B cell (primary cell): ENCODE measurements at regions not wholly inside any gene's neighbourhood (a gene's known extent, or its start where the extent isn't known, plus 50 kb on each side); places are given as distances from the start of the nearest gene placed in this dataset. TPM values are rescaled to one million over a fixed set of nuclear protein-coding genes. Genes with fewer than 3 reads are reported as not detected.

Experiments
- ATAC-seq: fragments of 200-7000 bp; cut with Tn5 transposase; one replicate; pipeline ENCODE4 v1.10.0; 2021; ENCODE audit warnings: low read depth, mild to moderate bottlenecking, moderate number of reproducible peaks, moderate library complexity
- CTCF ChIA-PET: fragments of 350-600 bp; sonication (Branson Sonifier 250); formaldehyde crosslinking; loops from one replicate; lab custom pipeline; 2021; ENCODE audit warnings: antibody characterized with exemption, inconsistent platforms; lab: Charles Lee
- POLR2A ChIA-PET: fragments of 350-600 bp; sonication (Branson Sonifier 250); formaldehyde crosslinking; loops from one replicate; lab custom pipeline; 2021; ENCODE audit warnings: antibody characterized with exemption; lab: Charles Lee
- DNase-seq: peaks from one replicate; pipeline ENCODE4 v3.0.0; 2013
- H2AFZ ChIP-seq: 2 replicates; pipeline ENCODE4 v1.6.1; 2012; ENCODE audit warnings: mild to moderate bottlenecking, low read depth, low read length; ENCODE audit not compliant: insufficient read depth, poor library complexity, severe bottlenecking
- H3K27ac ChIP-seq, 2 donors: 1 replicate in 1 of 2; 2 replicates in 1 of 2; pipeline ENCODE4 v1.5.1; 2012 to 2013; ENCODE audit warnings: low read length in 2 of 2, mild to moderate bottlenecking in 2 of 2, moderate library complexity in 1 of 2
- H3K27me3 ChIP-seq, 4 experiments: fragments of 200-600 bp in 1 of 4; sonication (generic) in 1 of 4; replicated peaks in 1 of 4; 1 replicate in 2 of 4; 2 replicates in 2 of 4; pipeline versions ENCODE4 v1.6.1 to v1.7.0; 2013 to 2016; ENCODE audit warnings: low read length in 3 of 4, mild to moderate bottlenecking in 2 of 4, mixed read lengths in 1 of 4, moderate library complexity in 1 of 4; ENCODE audit not compliant: insufficient read depth in 4 of 4, control insufficient read depth in 3 of 4; ENCODE audit errors: control extremely low read depth in 1 of 4
- H3K36me3 ChIP-seq, 2 experiments: replicated peaks in 1 of 2; 1 replicate in 1 of 2; 2 replicates in 1 of 2; pipeline versions ENCODE4 v1.6.1 to v1.7.1; 2013; ENCODE audit warnings: low read length in 1 of 2; ENCODE audit not compliant: insufficient read depth in 2 of 2, control insufficient read depth in 1 of 2; ENCODE audit errors: control extremely low read depth in 1 of 2, extremely low read depth in 1 of 2
- H3K4me1 ChIP-seq, 2 donors: fragments of 200-600 bp in 1 of 2; sonication (generic) in 1 of 2; 1 replicate in 1 of 2; 2 replicates in 1 of 2; pipeline versions ENCODE4 v1.5.1 to v1.6.1; 2013 to 2017; ENCODE audit warnings: low read length in 2 of 2; ENCODE audit not compliant: control insufficient read depth in 2 of 2, insufficient read depth in 2 of 2
- H3K4me2 ChIP-seq: replicated peaks from 2 replicates; pipeline ENCODE3; 2012; ENCODE audit warnings: mild to moderate bottlenecking, low read depth, low read length; ENCODE audit not compliant: poor library complexity, severe bottlenecking
- H3K4me3 ChIP-seq, 5 experiments: fragments of 200-600 bp in 1 of 5; sonication (generic) in 1 of 5; 1 replicate in 3 of 5; 2 replicates in 2 of 5; pipeline versions ENCODE4 v1.5.1 to v1.7.0; 2011 to 2016; ENCODE audit warnings: low read length in 4 of 5, mild to moderate bottlenecking in 4 of 5, low read depth in 2 of 5, control low read depth in 1 of 5, moderate library complexity in 1 of 5; ENCODE audit not compliant: insufficient read depth in 1 of 5; ENCODE audit errors: control extremely low read depth in 1 of 5, extremely low read depth in 1 of 5
- H3K79me2 ChIP-seq: fragments of 200-600 bp; sonication (generic); one replicate; pipeline ENCODE4 v1.6.0; 2016; ENCODE audit warnings: low read length; ENCODE audit not compliant: control insufficient read depth, insufficient read depth
- H3K9ac ChIP-seq: fragments of 200-600 bp; sonication (generic); 2 replicates; pipeline ENCODE4 v1.6.1; 2017; ENCODE audit warnings: mild to moderate bottlenecking, low read length, moderate library complexity
- H3K9me3 ChIP-seq, 3 donors: one replicate each; pipeline versions ENCODE4 v1.6.1 to v1.7.1; 2013; ENCODE audit warnings: low read length in 2 of 3; ENCODE audit not compliant: control insufficient read depth in 2 of 3, insufficient read depth in 1 of 3; ENCODE audit errors: control extremely low read depth in 1 of 3
- H4K20me1 ChIP-seq: 2 replicates; pipeline ENCODE4 v1.6.0; 2012; ENCODE audit warnings: mild to moderate bottlenecking, low read length; ENCODE audit not compliant: insufficient read depth, control insufficient read depth, poor library complexity, severe bottlenecking
- H3K27ac Mint-ChIP-seq: one replicate; pipeline ENCODE4 v1.8.0; 2021; ENCODE audit warnings: mixed read lengths
- H3K27me3 Mint-ChIP-seq: one replicate; pipeline ENCODE4 v1.8.0; 2021; ENCODE audit warnings: mixed read lengths
- H3K4me1 Mint-ChIP-seq: one replicate; pipeline ENCODE4 v1.8.0; 2021; ENCODE audit warnings: mixed read lengths
- H3K4me3 Mint-ChIP-seq: one replicate; pipeline ENCODE4 v1.8.0; 2021; ENCODE audit warnings: mixed read lengths
- H3K9me3 Mint-ChIP-seq: one replicate; pipeline ENCODE4 v1.8.0; 2022; ENCODE audit warnings: mixed read lengths; ENCODE audit not compliant: insufficient read depth
- EZH2 ChIP-seq: IDR thresholded peaks from 2 replicates; pipeline ENCODE4 v1.6.1; 2012; ENCODE audit warnings: borderline replicate concordance, low read depth, mild to moderate bottlenecking, moderate library complexity, low read length; ENCODE audit not compliant: insufficient read depth, poor library complexity, severe bottlenecking
- WGBS: methylation state at CpG from one replicate; pipeline ENCODE4 v1.1.5; 2013; ENCODE audit warnings: missing lambda C conversion rate; ENCODE audit not compliant: insufficient coverage; 5-methylcytosine and 5-hydroxymethylcytosine counted together
- intact Hi-C: fragments of 100-400 bp; cut with micrococcal nuclease; formaldehyde crosslinking; loops from one replicate; pipeline ENCODE4 v1.10.0; 2022
- small RNA-seq: library from RNA; depleted of rRNA; stranded (forward); fragments of <200 nt; gene quantifications from one replicate; pipeline ENCODE3, GENCODE V24; 2012; ENCODE audit warnings: low replicate concordance, low read depth; ENCODE audit not compliant: insufficient read length
- TF ChIP-seq, protein P1 (sequence below): fragments of 200-600 bp; IDR thresholded peaks from one replicate; pipeline ENCODE4 v1.8.0; 2022; ENCODE audit warnings: antibody characterized with exemption, mild to moderate bottlenecking

DNA sequence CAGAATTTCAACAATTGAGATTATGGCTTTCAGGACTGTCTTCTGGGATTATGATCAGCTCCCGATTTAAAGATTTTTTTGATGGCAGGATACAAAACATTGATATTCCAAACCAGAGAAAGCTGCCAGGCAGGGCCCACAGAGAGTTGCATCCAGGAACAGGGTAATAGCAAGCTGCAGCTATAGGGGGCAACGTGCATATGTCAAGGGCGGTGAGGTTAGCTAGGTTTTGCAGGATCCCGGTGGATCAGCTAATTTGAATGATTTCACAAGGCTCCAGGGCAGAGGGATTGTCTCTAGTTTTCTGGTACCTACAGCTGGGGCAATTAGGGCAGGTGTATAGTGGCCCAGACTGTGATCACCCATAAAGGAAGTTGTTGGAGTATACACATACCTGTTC lies 339.4 kb downstream of the CHSY3 start:
- no peak overlapping the region for H2AFZ ChIP-seq
- DNase-seq (no peak), ATAC-seq (no peak)
- no peak overlapping the region for H3K4me3 Mint-ChIP-seq
- no peak overlapping the region for H3K27ac Mint-ChIP-seq
- H3K9me3 Mint-ChIP-seq: peaks cover 5% of the 10 kb centered on the region
- H4K20me1 ChIP-seq: no peaks in the 10 kb centered on the region
- intact Hi-C loops: no loop called here
- no peaks in the 10 kb centered on the region for H3K4me1 Mint-ChIP-seq
- H3K27ac ChIP-seq: no peak overlapping the region
- H3K4me3 ChIP-seq: no peak overlapping the region
- no peak overlapping the region for H3K9ac ChIP-seq
- H3K4me2 ChIP-seq: no peak overlapping the region
- H3K9me3 ChIP-seq: no peaks in the 10 kb centered on the region
- TF ChIP-seq EZH2: no peak
- TF ChIP-seq, protein P1, sequence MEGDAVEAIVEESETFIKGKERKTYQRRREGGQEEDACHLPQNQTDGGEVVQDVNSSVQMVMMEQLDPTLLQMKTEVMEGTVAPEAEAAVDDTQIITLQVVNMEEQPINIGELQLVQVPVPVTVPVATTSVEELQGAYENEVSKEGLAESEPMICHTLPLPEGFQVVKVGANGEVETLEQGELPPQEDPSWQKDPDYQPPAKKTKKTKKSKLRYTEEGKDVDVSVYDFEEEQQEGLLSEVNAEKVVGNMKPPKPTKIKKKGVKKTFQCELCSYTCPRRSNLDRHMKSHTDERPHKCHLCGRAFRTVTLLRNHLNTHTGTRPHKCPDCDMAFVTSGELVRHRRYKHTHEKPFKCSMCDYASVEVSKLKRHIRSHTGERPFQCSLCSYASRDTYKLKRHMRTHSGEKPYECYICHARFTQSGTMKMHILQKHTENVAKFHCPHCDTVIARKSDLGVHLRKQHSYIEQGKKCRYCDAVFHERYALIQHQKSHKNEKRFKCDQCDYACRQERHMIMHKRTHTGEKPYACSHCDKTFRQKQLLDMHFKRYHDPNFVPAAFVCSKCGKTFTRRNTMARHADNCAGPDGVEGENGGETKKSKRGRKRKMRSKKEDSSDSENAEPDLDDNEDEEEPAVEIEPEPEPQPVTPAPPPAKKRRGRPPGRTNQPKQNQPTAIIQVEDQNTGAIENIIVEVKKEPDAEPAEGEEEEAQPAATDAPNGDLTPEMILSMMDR: no peak
- H3K27me3 Mint-ChIP-seq: no peaks in the 10 kb centered on the region
- no peaks in the 10 kb centered on the region for H3K36me3 ChIP-seq
- CTCF ChIA-PET: no interaction called here
- H3K4me1 ChIP-seq: no peaks in the 10 kb centered on the region
- POLR2A ChIA-PET: no interaction called here
- H3K27me3 ChIP-seq: no peaks in the 10 kb centered on the region
- 100% methylated on average over 3 of the region's 4 CpGs for WGBS
- H3K79me2 ChIP-seq: no peaks in the 10 kb centered on the region

DNA sequence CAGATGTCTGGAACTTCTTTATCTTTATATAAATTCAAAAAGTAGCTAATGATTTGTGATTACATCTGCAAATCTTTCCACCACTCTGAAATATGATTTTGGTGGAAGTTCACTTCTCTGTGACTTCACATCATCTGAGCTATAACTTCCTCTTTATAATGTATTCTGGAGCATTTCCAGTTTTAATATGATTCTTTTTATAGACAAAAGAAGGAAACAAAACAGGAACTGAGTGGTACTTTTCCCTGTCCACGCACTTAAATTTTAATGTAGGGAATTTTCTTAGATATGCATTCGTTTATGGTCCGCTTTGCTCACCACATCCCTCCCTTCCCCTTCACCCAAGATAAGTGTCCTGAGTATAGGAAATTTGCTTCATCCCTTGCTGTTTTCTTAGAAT lies 333.5 kb downstream of the CHSY3 start:
- H3K4me3 Mint-ChIP-seq: no peak overlapping the region
- CTCF ChIA-PET: no interaction called here
- TF ChIP-seq EZH2: no peak
- TF ChIP-seq, protein P1: no peak
- no peak overlapping the region for H3K27ac Mint-ChIP-seq
- H3K4me1 ChIP-seq: no peaks in the 10 kb centered on the region
- intact Hi-C loops: no loop called here
- H3K9me3 Mint-ChIP-seq: peaks cover 4% of the 10 kb centered on the region
- H3K4me1 Mint-ChIP-seq: no peaks in the 10 kb centered on the region
- H3K27ac ChIP-seq: no peak overlapping the region
- H4K20me1 ChIP-seq: no peaks in the 10 kb centered on the region
- no peak for DNase-seq
- WGBS: no CpG with 5 or more reads among the region's 3 CpGs
- H3K79me2 ChIP-seq: no peaks in the 10 kb centered on the region
- H3K9me3 ChIP-seq: no peaks in the 10 kb centered on the region
- ATAC-seq: no peak
- H3K4me3 ChIP-seq: no peak overlapping the region
- H2AFZ ChIP-seq: no peak overlapping the region
- H3K9ac ChIP-seq: no peak overlapping the region
- no peaks in the 10 kb centered on the region for H3K27me3 ChIP-seq
- H3K4me2 ChIP-seq: no peak overlapping the region
- H3K36me3 ChIP-seq: no peaks in the 10 kb centered on the region
- H3K27me3 Mint-ChIP-seq: no peaks in the 10 kb centered on the region
- POLR2A ChIA-PET: no interaction called here

Small RNAs in the stretch of these regions (small RNA-seq; reads per million reads assigned to genes)
- gene AC113367.2 (not detected), gene RNU7-53P (not detected)
